ENCODE measurements at regions not wholly inside any gene's neighbourhood (a gene's known extent, or its start where the extent isn't known, plus 50 kb on each side); places are given as distances from the start of the nearest gene placed in this dataset.

DNA sequence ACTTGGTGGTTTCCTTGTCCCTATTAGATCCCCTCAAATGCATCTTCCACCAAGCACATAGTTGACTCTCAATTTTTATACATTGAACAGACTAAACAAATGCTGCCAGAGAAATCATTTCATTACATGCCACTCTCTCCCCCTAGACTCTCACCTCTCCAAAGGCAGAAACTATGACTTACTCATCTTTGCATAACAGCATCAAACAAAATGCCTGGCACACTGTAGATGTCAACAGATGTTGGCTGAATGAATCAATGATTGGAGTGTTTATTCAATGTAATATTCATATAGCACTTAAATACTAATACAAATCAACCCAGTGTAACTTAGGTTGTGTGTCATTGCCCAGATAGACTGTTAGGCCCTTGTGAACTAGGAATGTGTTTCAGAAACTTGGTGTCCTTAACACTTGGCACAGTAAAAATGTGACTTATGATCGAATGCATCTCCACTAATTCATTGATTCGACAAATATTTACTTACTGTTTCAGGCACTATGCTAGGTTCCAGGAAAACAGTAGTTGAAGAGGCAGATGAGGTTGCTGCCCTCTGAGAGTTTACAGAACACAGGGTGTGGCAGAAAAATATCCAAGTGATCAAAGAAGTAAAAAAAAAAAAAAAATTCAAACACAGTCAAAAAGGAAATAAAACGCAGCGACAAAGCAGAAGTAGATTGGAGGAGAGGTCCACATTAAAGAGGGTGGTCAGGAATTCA is 188.5 kb upstream of the LRRN1 start:
- H3K4me3 Mint-ChIP-seq = no peak overlapping the region
- POLR2A ChIA-PET (ENCODE audit: partially characterized antibody) = interaction anchor here (0.6 kb wide), 1 partner anchor 95 kb away, joined by 3 read pairs; no protein-coding TSS in a partner anchor

DNA sequence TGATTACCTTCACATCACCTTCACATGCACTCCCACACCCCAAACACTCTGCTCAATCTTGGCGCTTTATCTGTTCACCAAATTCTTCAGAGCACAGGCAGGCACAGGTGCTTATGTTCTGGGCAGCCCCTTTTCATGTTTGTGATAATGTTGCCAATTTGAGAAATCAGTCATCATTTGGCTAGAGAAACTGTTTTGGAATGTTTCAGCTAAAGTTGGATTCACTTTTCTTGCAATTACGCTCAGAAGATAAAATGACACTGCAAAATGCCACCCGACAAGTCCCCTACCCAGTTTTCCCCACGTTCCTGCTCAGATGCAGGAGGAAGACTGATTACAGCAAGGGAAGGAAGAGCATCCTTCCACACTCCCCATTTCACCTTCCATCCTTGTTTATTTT is 192.9 kb upstream of the LRRN1 start:
- Histone ChIP-seq H3K36me3 (ENCODE audit: insufficient read depth, low read length) (no peaks in the 10 kb centered on the region), H3K4me1 (ENCODE audit: insufficient read depth, low read length) (no peaks in the 10 kb centered on the region), H3K27me3 (ENCODE audit: insufficient read depth, low read length) (no peaks in the 10 kb centered on the region), H3K9me3 (ENCODE audit: control insufficient read depth in 1 of 2, low read length in 2 of 2) (no peaks in the 10 kb centered on the region), H3K27ac (ENCODE audit: low read depth, low read length) (no peak overlapping the region), H3K4me3 (ENCODE audit: low read length in 2 of 2) (no peak overlapping the region)
- CTCF ChIA-PET (ENCODE audit: partially characterized antibody) = no interaction called here
- Mint-ChIP-seq H3K36me3 (no peaks in the 10 kb centered on the region), H3K27me3 (peaks cover 0 to 4% of the 10 kb centered on the region in 2 donors), H3K9me3 (peaks cover 0 to 12% (median 2%) of the 10 kb centered on the region in 8 donors), H3K4me3 (no peak overlapping the region), H3K27ac (no peak overlapping the region), H3K4me1 (no peaks in the 10 kb centered on the region)
- intact Hi-C loops (cut with micrococcal nuclease) = no loop called here
- no peak for DNase-seq
- POLR2A ChIA-PET (ENCODE audit: partially characterized antibody) = no interaction called here

More for the DNA sequence above, 188.5 kb upstream of the LRRN1 start:
- no peak for DNase-seq
- no peaks in the 10 kb centered on the region for H3K36me3 ChIP-seq (ENCODE audit: insufficient read depth, low read length)
- no peaks in the 10 kb centered on the region for H3K9me3 ChIP-seq (ENCODE audit: control insufficient read depth in 1 of 2, low read length in 2 of 2)
- no peak overlapping the region for H3K4me3 ChIP-seq (ENCODE audit: low read length in 2 of 2)
- Mint-ChIP-seq H3K27ac (no peak overlapping the region), H3K27me3 (peaks cover 0 to 1% of the 10 kb centered on the region in 2 donors), H3K4me1 (no peaks in the 10 kb centered on the region), H3K36me3 (no peaks in the 10 kb centered on the region), H3K9me3 (peaks cover 0 to 7% (median 1%) of the 10 kb centered on the region in 8 donors)
- CTCF ChIA-PET (ENCODE audit: partially characterized antibody) = no interaction called here
- H3K4me1 ChIP-seq (ENCODE audit: insufficient read depth, low read length) = no peaks in the 10 kb centered on the region
- intact Hi-C loops (cut with micrococcal nuclease) = no loop called here
- H3K27me3 ChIP-seq (ENCODE audit: insufficient read depth, low read length) = no peaks in the 10 kb centered on the region
- no peak overlapping the region for H3K27ac ChIP-seq (ENCODE audit: low read depth, low read length)

- no peak for DNase-seq
Measured at GRCh38 chr3:3605226-3605625, 194.0 kb upstream of the LRRN1 start.

DNA sequence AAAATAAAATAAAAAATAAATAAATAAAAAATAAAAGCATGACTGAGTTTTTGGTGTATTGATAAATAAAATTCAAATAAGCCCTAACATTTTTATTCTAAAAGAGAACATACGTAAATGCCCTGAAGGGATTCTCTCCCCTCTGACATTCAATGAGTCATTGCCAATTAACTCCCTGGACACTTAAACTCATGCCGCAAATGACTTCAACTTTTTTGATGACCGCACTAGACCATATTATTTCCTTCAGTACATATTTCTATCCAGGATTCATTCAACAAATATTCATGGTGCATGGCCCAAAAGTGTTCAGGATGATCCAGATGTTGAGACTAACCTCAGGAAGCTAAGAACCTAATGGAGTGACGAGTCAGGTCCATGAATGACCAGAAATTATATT is 195.9 kb upstream of the LRRN1 start:
- no peak for DNase-seq
- CTCF ChIA-PET (ENCODE audit: partially characterized antibody) = no interaction called here
- H3K36me3 Mint-ChIP-seq = no peaks in the 10 kb centered on the region
- H3K9me3 Mint-ChIP-seq = peaks cover 0 to 9% (median 2%) of the 10 kb centered on the region in 8 donors
- no peak overlapping the region for H3K4me3 Mint-ChIP-seq
- H3K4me3 ChIP-seq (ENCODE audit: low read length in 2 of 2) = no peak overlapping the region
- no peak overlapping the region for H3K27ac ChIP-seq (ENCODE audit: low read depth, low read length)
- H3K27me3 ChIP-seq (ENCODE audit: insufficient read depth, low read length) = no peaks in the 10 kb centered on the region
- H3K27me3 Mint-ChIP-seq = peaks cover 0 to 4% of the 10 kb centered on the region in 2 donors
- POLR2A ChIA-PET (ENCODE audit: partially characterized antibody) = no interaction called here
- no peaks in the 10 kb centered on the region for H3K36me3 ChIP-seq (ENCODE audit: insufficient read depth, low read length)
- no peaks in the 10 kb centered on the region for H3K4me1 ChIP-seq (ENCODE audit: insufficient read depth, low read length)
- H3K27ac Mint-ChIP-seq = no peak overlapping the region
- H3K4me1 Mint-ChIP-seq = no peaks in the 10 kb centered on the region
- intact Hi-C loops (cut with micrococcal nuclease) = no loop called here
- H3K9me3 ChIP-seq (ENCODE audit: control insufficient read depth in 1 of 2, low read length in 2 of 2) = peaks cover 0 to 3% of the 10 kb centered on the region in 2 donors

More at GRCh38 chr3:3605226-3605625, 194.0 kb upstream of the LRRN1 start:
- Mint-ChIP-seq H3K9me3 (peaks cover 0 to 12% (median 2%) of the 10 kb centered on the region in 8 donors), H3K27ac (no peak overlapping the region), H3K4me1 (no peaks in the 10 kb centered on the region), H3K27me3 (peaks cover 0 to 4% of the 10 kb centered on the region in 2 donors), H3K4me3 (no peak overlapping the region), H3K36me3 (no peaks in the 10 kb centered on the region)
- intact Hi-C loops (cut with micrococcal nuclease) = no loop called here
- H3K27me3 ChIP-seq (ENCODE audit: insufficient read depth, low read length) = no peaks in the 10 kb centered on the region
- CTCF ChIA-PET (ENCODE audit: partially characterized antibody) = no interaction called here
- H3K4me3 ChIP-seq (ENCODE audit: low read length in 2 of 2) = no peak overlapping the region
- no peaks in the 10 kb centered on the region for H3K4me1 ChIP-seq (ENCODE audit: insufficient read depth, low read length)
- no peak overlapping the region for H3K27ac ChIP-seq (ENCODE audit: low read depth, low read length)
- H3K9me3 ChIP-seq (ENCODE audit: control insufficient read depth in 1 of 2, low read length in 2 of 2) = peaks cover 0 to 2% of the 10 kb centered on the region in 2 donors
- POLR2A ChIA-PET (ENCODE audit: partially characterized antibody) = no interaction called here
- no peaks in the 10 kb centered on the region for H3K36me3 ChIP-seq (ENCODE audit: insufficient read depth, low read length)

DNA sequence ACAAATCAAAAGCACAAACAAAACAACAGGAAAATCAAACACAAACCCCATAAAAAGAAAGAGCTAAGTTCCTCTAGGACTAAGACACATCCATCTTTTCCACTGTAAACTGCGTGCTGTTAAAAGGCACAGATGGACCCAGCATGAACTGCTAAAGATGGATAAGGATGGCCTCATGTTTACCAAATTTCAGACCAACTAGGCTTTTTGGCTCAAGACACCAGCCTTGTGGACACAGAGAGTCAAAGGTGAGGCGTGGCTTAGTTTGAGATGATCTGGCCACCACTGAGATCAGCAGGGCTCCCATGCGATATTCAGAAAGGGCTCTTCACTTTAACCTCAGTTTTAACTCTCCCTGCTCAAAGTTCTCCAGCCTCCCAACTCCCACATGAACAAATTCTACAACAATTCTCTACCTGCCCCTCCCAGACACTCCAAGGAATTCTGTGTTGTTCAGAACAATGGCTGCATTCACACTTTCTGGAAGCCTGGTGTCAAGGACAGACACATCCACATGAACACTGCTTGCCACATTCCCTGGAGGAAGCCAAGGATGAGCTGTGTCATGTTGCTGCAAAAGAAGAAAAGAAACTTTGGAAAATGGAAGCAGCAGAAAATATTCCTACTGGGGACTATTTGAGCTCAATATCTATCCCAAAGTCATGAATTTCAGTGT is 198.4 kb upstream of the LRRN1 start:
- Histone ChIP-seq H3K4me1 (ENCODE audit: insufficient read depth, low read length) (no peaks in the 10 kb centered on the region), H3K27me3 (ENCODE audit: insufficient read depth, low read length) (no peaks in the 10 kb centered on the region), H3K27ac (ENCODE audit: low read depth, low read length) (no peak overlapping the region), H3K4me3 (ENCODE audit: low read length in 2 of 2) (no peak overlapping the region), H3K36me3 (ENCODE audit: insufficient read depth, low read length) (no peaks in the 10 kb centered on the region), H3K9me3 (ENCODE audit: control insufficient read depth in 1 of 2, low read length in 2 of 2) (peaks cover 0 to 3% of the 10 kb centered on the region in 2 donors)
- Mint-ChIP-seq H3K4me3 (no peak overlapping the region), H3K27me3 (peaks cover 0 to 2% of the 10 kb centered on the region in 2 donors), H3K36me3 (no peaks in the 10 kb centered on the region), H3K9me3 (peaks cover 0 to 10% (median 1%) of the 10 kb centered on the region in 8 donors), H3K27ac (no peak overlapping the region), H3K4me1 (no peaks in the 10 kb centered on the region)
- ChIA-PET CTCF (ENCODE audit: partially characterized antibody) (no interaction called here), POLR2A (ENCODE audit: partially characterized antibody) (no interaction called here)
- DNase-seq = no peak
- intact Hi-C loops (cut with micrococcal nuclease) = no loop called here

- ChIA-PET POLR2A (ENCODE audit: partially characterized antibody) (no interaction called here), CTCF (ENCODE audit: partially characterized antibody) (no interaction called here)
- Histone ChIP-seq H3K36me3 (ENCODE audit: insufficient read depth, low read length) (no peaks in the 10 kb centered on the region), H3K27me3 (ENCODE audit: insufficient read depth, low read length) (no peaks in the 10 kb centered on the region), H3K9me3 (ENCODE audit: control insufficient read depth in 1 of 2, low read length in 2 of 2) (peaks cover 0 to 3% of the 10 kb centered on the region in 2 donors), H3K27ac (ENCODE audit: low read depth, low read length) (no peak overlapping the region), H3K4me3 (ENCODE audit: low read length in 2 of 2) (no peak overlapping the region), H3K4me1 (ENCODE audit: insufficient read depth, low read length) (no peaks in the 10 kb centered on the region)
- no peak overlapping the region for H3K27ac Mint-ChIP-seq
- intact Hi-C loops (cut with micrococcal nuclease) = no loop called here
- H3K36me3 Mint-ChIP-seq = no peaks in the 10 kb centered on the region
- H3K9me3 Mint-ChIP-seq = peaks cover 0 to 15% (median 2%) of the 10 kb centered on the region in 8 donors
- no peak overlapping the region for H3K4me3 Mint-ChIP-seq
- H3K4me1 Mint-ChIP-seq = no peaks in the 10 kb centered on the region
- DNase-seq = no peak
- H3K27me3 Mint-ChIP-seq = peaks cover 0 to 2% of the 10 kb centered on the region in 2 donors
Measured at GRCh38 chr3:3599016-3599415, 200.2 kb upstream of the LRRN1 start.

DNA sequence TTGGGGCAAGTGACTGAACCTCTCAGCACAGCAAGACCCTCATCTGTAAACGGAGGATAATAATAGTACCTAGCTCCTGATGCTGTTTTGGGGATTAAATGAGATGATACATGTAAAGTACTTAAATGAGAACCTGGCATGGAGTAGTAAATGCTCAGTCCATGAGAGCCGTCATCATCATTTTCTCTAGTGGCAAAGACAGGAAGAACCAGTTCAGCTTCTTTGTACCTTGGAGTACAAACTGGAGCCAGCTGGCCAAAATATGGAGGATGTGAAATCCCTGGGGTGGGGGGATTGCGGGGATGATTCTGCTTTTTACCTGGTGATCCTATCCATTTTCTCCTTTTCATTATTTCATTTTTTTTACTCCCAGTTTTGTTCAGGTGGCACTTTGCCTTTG is 204.2 kb upstream of the LRRN1 start:
- no peaks in the 10 kb centered on the region for H3K27me3 ChIP-seq (ENCODE audit: insufficient read depth, low read length)
- DNase-seq = no peak
- H3K9me3 ChIP-seq (ENCODE audit: control insufficient read depth in 1 of 2, low read length in 2 of 2) = no peaks in the 10 kb centered on the region
- Mint-ChIP-seq H3K4me3 (no peak overlapping the region), H3K9me3 (peaks cover 0 to 19% (median 3%) of the 10 kb centered on the region in 8 donors), H3K36me3 (no peaks in the 10 kb centered on the region), H3K27ac (no peak overlapping the region), H3K4me1 (no peaks in the 10 kb centered on the region), H3K27me3 (no peaks in the 10 kb centered on the region)
- ChIA-PET POLR2A (ENCODE audit: partially characterized antibody) (no interaction called here), CTCF (ENCODE audit: partially characterized antibody) (no interaction called here)
- H3K4me1 ChIP-seq (ENCODE audit: insufficient read depth, low read length) = no peaks in the 10 kb centered on the region
- no peak overlapping the region for H3K27ac ChIP-seq (ENCODE audit: low read depth, low read length)
- H3K4me3 ChIP-seq (ENCODE audit: low read length in 2 of 2) = no peak overlapping the region
- H3K36me3 ChIP-seq (ENCODE audit: insufficient read depth, low read length) = no peaks in the 10 kb centered on the region
- intact Hi-C loops (cut with micrococcal nuclease) = no loop called here

All from CD4-positive, alpha-beta memory T cell (primary cell).